ENCODE measurements at regions not wholly inside any gene's neighbourhood (a gene's known extent, or its start where the extent isn't known, plus 50 kb on each side); places are given as distances from the start of the nearest gene placed in this dataset.
A peak's percentile ranks its signal among the peaks of the same experiment; 100 is the strongest.

GRCh38 chr2:12429779-12430406 lies 286.8 kb upstream of the TRIB2 start:
- Histone ChIP-seq H3K27ac (no peak overlapping the region), H3K36me3 (no peaks in the 10 kb centered on the region), H3K4me1 (peaks cover 0 to 7% of the 10 kb centered on the region in 2 donors), H3K4me3 (replicated peaks in 1 of 3) (no peak overlapping the region), H3K27me3 (no peaks in the 10 kb centered on the region), H3K9me3 (no peaks in the 10 kb centered on the region)
- no peak for DNase-seq
- TF ChIP-seq CTCF (IDR thresholded peaks at IDR 0.05), result no peak
- TF ChIP-seq POLR2A (IDR thresholded peaks at IDR 0.05), result no peak
- intact Hi-C loops (cut with DNase I), result no loop called here
- WGBS, 2 donors, result 75 to 91% methylated on average over 4 of the region's 4 CpGs

GRCh38 chr2:12430407-12431133 lies 286.2 kb upstream of the TRIB2 start:
- intact Hi-C loops (cut with DNase I), result no loop called here
- no peak overlapping the region for H3K4me3 ChIP-seq (replicated peaks in 1 of 3)
- no peak overlapping the region for H3K27ac ChIP-seq
- H3K4me1 ChIP-seq, result peaks cover 0 to 7% of the 10 kb centered on the region in 2 donors
- no peaks in the 10 kb centered on the region for H3K27me3 ChIP-seq
- H3K36me3 ChIP-seq, result no peaks in the 10 kb centered on the region
- 50 to 55% methylated on average over 6 of the region's 6 CpGs for WGBS, 2 donors
- H3K9me3 ChIP-seq, result no peaks in the 10 kb centered on the region
- no peak for DNase-seq
- TF ChIP-seq POLR2A (IDR thresholded peaks at IDR 0.05) (no peak), CTCF (IDR thresholded peaks at IDR 0.05) (no peak)

GRCh38 chr2:12432985-12433625 lies 283.6 kb upstream of the TRIB2 start:
- Histone ChIP-seq H3K9me3 (no peaks in the 10 kb centered on the region), H3K36me3 (no peaks in the 10 kb centered on the region), H3K27ac (no peak overlapping the region), H3K27me3 (no peaks in the 10 kb centered on the region), H3K4me3 (replicated peaks in 1 of 3) (no peak overlapping the region), H3K4me1 (peaks cover 0 to 7% of the 10 kb centered on the region in 2 donors)
- 75 to 80% methylated on average over 2 of the region's 2 CpGs for WGBS, 2 donors
- no peak for DNase-seq
- TF ChIP-seq POLR2A (IDR thresholded peaks at IDR 0.05) (no peak), CTCF (IDR thresholded peaks at IDR 0.05) (no peak)
- intact Hi-C loops (cut with DNase I), result no loop called here

GRCh38 chr2:12433626-12433990 lies 283.1 kb upstream of the TRIB2 start:
- H3K27ac ChIP-seq, result no peak overlapping the region
- intact Hi-C loops (cut with DNase I), result no loop called here
- H3K4me3 ChIP-seq (replicated peaks in 1 of 3), result no peak overlapping the region
- TF ChIP-seq POLR2A (IDR thresholded peaks at IDR 0.05), result no peak
- no peak for TF ChIP-seq CTCF (IDR thresholded peaks at IDR 0.05)
- peaks cover 0 to 7% of the 10 kb centered on the region in 2 donors for H3K4me1 ChIP-seq
- DNase-seq, result peak in 1 of 2 donors; percentile 13
- no peaks in the 10 kb centered on the region for H3K36me3 ChIP-seq
- no peaks in the 10 kb centered on the region for H3K27me3 ChIP-seq
- no peaks in the 10 kb centered on the region for H3K9me3 ChIP-seq
- 93 to 95% methylated on average over 2 of the region's 2 CpGs for WGBS, 2 donors

- intact Hi-C loops (cut with DNase I), result no loop called here
- no peak for DNase-seq
- H3K27ac ChIP-seq, result no peak overlapping the region
- no peaks in the 10 kb centered on the region for H3K36me3 ChIP-seq
- WGBS, 2 donors, result 90 to 92% methylated on average over 9 of the region's 9 CpGs
- H3K4me1 ChIP-seq, result peaks cover 0 to 7% of the 10 kb centered on the region in 2 donors
- no peaks in the 10 kb centered on the region for H3K27me3 ChIP-seq
- H3K4me3 ChIP-seq (replicated peaks in 1 of 3), result no peak overlapping the region
- no peaks in the 10 kb centered on the region for H3K9me3 ChIP-seq
- TF ChIP-seq POLR2A (IDR thresholded peaks at IDR 0.05), result no peak
- TF ChIP-seq CTCF (IDR thresholded peaks at IDR 0.05), result no peak
These were observed 282.1 kb upstream of the TRIB2 start for GRCh38 chr2:12434630-12435098.
